HEK293 (cell line): ENCODE measurements at regions not wholly inside any gene's neighbourhood (a gene's known extent, or its start where the extent isn't known, plus 50 kb on each side); places are given as distances from the start of the nearest gene placed in this dataset.

ENCODE experiments used
- CTCF ChIA-PET: fragments of 350-600 bp; formaldehyde crosslinking; extraction: SDS; loops from one replicate; lab custom pipeline; 2021; ENCODE audit warnings: antibody characterized with exemption; lab: Yijun Ruan, JAX
- POLR2A ChIA-PET: fragments of 300-600 bp; formaldehyde crosslinking; extraction: SDS; loops from one replicate; lab custom pipeline; 2020; ENCODE audit warnings: antibody characterized with exemption, inconsistent platforms; lab: Yijun Ruan, JAX
- H3K27ac ChIP-seq: fragments of 200-500 bp; sonication (Bioruptor generic); 2 replicates; pipeline ENCODE4 v1.5.1; 2014; ENCODE audit warnings: low read depth, low read length, control low read depth, inconsistent platforms; ENCODE audit errors: extremely low read depth
- H3K36me3 ChIP-seq, 2 experiments: fragments of 200-500 bp in 1 of 2; sonication (Bioruptor generic) in 1 of 2; 1 replicate in 1 of 2; 2 replicates in 1 of 2; pipeline ENCODE4 v1.5.1; 2014 to 2017; ENCODE audit warnings: inconsistent platforms in 2 of 2, low read length in 2 of 2; ENCODE audit not compliant: control insufficient read depth in 2 of 2, insufficient read depth in 1 of 2
- H3K4me1 ChIP-seq: fragments of 200-500 bp; sonication (Bioruptor generic); 2 replicates; pipeline ENCODE4 v1.5.1; 2014; ENCODE audit warnings: mild to moderate bottlenecking, low read length, inconsistent platforms; ENCODE audit not compliant: control insufficient read depth, insufficient read depth
- H3K4me3 ChIP-seq: 2 replicates; pipeline ENCODE4 v1.5.1; 2011; ENCODE audit warnings: low read depth, mild to moderate bottlenecking, control low read depth, low read length, moderate library complexity
- H3K9me3 ChIP-seq: fragments of 200-500 bp; sonication (Bioruptor generic); 2 replicates; pipeline ENCODE4 v1.5.1; 2014; ENCODE audit warnings: low read depth, low read length, inconsistent platforms; ENCODE audit not compliant: control insufficient read depth, insufficient read depth
- EGR2 ChIP-seq: fragments of 450-650 bp; formaldehyde crosslinking; IDR thresholded peaks from 2 replicates; pipeline ENCODE4 v1.5.1; 2016; ENCODE audit warnings: low read depth, missing biosample characterization, missing genetic modification characterization
- GFI1B ChIP-seq: fragments of 450-650 bp; formaldehyde crosslinking; IDR thresholded peaks from 2 replicates; pipeline ENCODE4 v1.5.1; 2016; ENCODE audit warnings: missing biosample characterization, missing genetic modification characterization
- GLIS2 ChIP-seq: fragments of 450-650 bp; formaldehyde crosslinking; IDR thresholded peaks from 2 replicates; pipeline ENCODE4 v1.5.1; 2016; ENCODE audit warnings: missing biosample characterization, missing genetic modification characterization
- OSR2 ChIP-seq: fragments of 450-650 bp; formaldehyde crosslinking; IDR thresholded peaks from 2 replicates; pipeline ENCODE4 v1.5.1; 2016; ENCODE audit warnings: missing biosample characterization, missing genetic modification characterization
- SP3 ChIP-seq: fragments of 450-650 bp; formaldehyde crosslinking; IDR thresholded peaks from 2 replicates; pipeline ENCODE4 v1.5.1; 2016; ENCODE audit warnings: missing biosample characterization, missing genetic modification characterization
- ZNF112 ChIP-seq: fragments of 450-650 bp; formaldehyde crosslinking; IDR thresholded peaks from 2 replicates; pipeline ENCODE4 v1.5.0; 2017; ENCODE audit warnings: missing biosample characterization, missing genetic modification characterization
- ZNF184 ChIP-seq: fragments of 450-650 bp; IDR thresholded peaks from 2 replicates; pipeline ENCODE4 v1.5.1; 2018; ENCODE audit warnings: missing biosample characterization, mild to moderate bottlenecking, missing genetic modification characterization
- ZNF24 ChIP-seq: fragments of 450-650 bp; formaldehyde crosslinking; IDR thresholded peaks from 2 replicates; pipeline ENCODE4 v1.5.1; 2016; ENCODE audit warnings: missing biosample characterization, missing genetic modification characterization
- ZNF335 ChIP-seq: fragments of 450-650 bp; formaldehyde crosslinking; conservative IDR thresholded peaks from 2 replicates; pipeline ENCODE4 v1.5.1; 2016; ENCODE audit warnings: missing biosample characterization, missing genetic modification characterization
- ZNF391 ChIP-seq: fragments of 450-650 bp; formaldehyde crosslinking; IDR thresholded peaks from 2 replicates; pipeline ENCODE4 v1.5.1; 2016; ENCODE audit warnings: low read depth, missing biosample characterization, missing genetic modification characterization, borderline replicate concordance
- ZNF394 ChIP-seq: fragments of 450-650 bp; formaldehyde crosslinking; IDR thresholded peaks from 2 replicates; pipeline ENCODE4 v1.5.1; 2016; ENCODE audit warnings: missing biosample characterization, missing genetic modification characterization, mild to moderate bottlenecking, moderate library complexity, borderline replicate concordance
- ZNF600 ChIP-seq: fragments of 450-650 bp; formaldehyde crosslinking; IDR thresholded peaks from 2 replicates; pipeline ENCODE4 v1.5.1; 2016; ENCODE audit warnings: missing biosample characterization, missing genetic modification characterization
- ZNF664 ChIP-seq: fragments of 450-650 bp; formaldehyde crosslinking; IDR thresholded peaks from 2 replicates; pipeline ENCODE4 v1.5.1; 2016; ENCODE audit warnings: missing biosample characterization, missing genetic modification characterization
- ZNF843 ChIP-seq: fragments of 450-650 bp; formaldehyde crosslinking; IDR thresholded peaks from 2 replicates; pipeline ENCODE4 v1.5.1; 2016; ENCODE audit warnings: missing biosample characterization, missing genetic modification characterization
- ZSCAN16 ChIP-seq: fragments of 450-650 bp; formaldehyde crosslinking; IDR thresholded peaks from 2 replicates; pipeline ENCODE4 v1.5.1; 2016; ENCODE audit warnings: missing biosample characterization, missing genetic modification characterization
- ZSCAN23 ChIP-seq: fragments of 450-650 bp; formaldehyde crosslinking; IDR thresholded peaks from 2 replicates; pipeline ENCODE4 v1.5.1; 2016; ENCODE audit warnings: missing biosample characterization, missing genetic modification characterization
- TF ChIP-seq, protein P1 (sequence below): fragments of 450-650 bp; formaldehyde crosslinking; IDR thresholded peaks from 2 replicates; pipeline ENCODE4 v1.5.1; 2017; ENCODE audit warnings: missing biosample characterization, missing genetic modification characterization
- TF ChIP-seq, protein P2 (sequence below): fragments of 450-650 bp; formaldehyde crosslinking; IDR thresholded peaks from 2 replicates; pipeline ENCODE4; 2016; ENCODE audit warnings: missing biosample characterization, missing genetic modification characterization
- TF ChIP-seq, protein P3 (sequence below): fragments of 450-650 bp; formaldehyde crosslinking; optimal IDR thresholded peaks from 2 replicates; pipeline ENCODE3; 2016; ENCODE audit warnings: missing biosample characterization, mild to moderate bottlenecking, missing genetic modification characterization
- TF ChIP-seq, protein P4 (sequence below): fragments of 450-650 bp; formaldehyde crosslinking; IDR thresholded peaks from 2 replicates; pipeline ENCODE4 v1.5.1; 2016; ENCODE audit warnings: missing biosample characterization, missing genetic modification characterization
- TF ChIP-seq, protein P5 (sequence below): fragments of 450-650 bp; formaldehyde crosslinking; IDR thresholded peaks from 2 replicates; pipeline ENCODE4 v1.5.1; 2016; ENCODE audit warnings: missing biosample characterization, missing genetic modification characterization, low read depth

DNA sequence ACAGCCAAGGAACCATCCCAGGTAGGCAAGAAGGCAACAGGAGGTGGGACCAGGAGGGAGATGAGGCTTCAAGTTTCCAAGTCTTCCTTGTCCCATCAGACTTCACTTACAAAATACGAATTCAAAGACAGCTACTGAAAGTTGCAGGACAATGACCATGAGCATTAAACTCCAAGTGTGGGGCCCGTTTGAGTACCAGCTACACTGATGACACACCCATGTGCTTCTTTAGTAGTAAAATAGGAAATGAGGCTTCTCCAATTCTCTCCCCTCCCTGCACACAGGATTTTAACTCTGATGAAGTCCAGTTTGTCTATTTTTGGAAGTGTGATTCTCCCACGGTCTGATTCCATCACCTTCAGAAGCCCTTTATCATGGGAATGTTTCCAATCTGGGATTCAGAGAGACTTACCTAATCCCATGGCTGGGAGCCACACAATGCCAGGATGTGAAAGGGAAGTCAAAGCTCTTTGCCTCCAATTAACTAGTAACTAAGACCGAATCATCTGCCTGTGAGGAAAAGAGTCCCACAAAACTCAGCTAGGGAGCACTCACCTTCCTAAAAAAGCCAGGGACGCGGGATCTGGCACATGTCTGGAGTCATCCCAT is 222.8 kb upstream of the MSX2 start (continued):
- TF ChIP-seq ZNF394 (tag by site-specific recombination) (0 out of 2 replicates have a peak, but pooled peaks have one; percentile 26), ZNF600 (peak; percentile 30; the same call in 1 of the 2 replicates), OSR2 (peak; percentile 88), ZNF24 (tag by site-specific recombination) (no peak), ZNF335 (tag by site-specific recombination) (peak; percentile 20; the same call in 1 of the 2 replicates)

DNA sequence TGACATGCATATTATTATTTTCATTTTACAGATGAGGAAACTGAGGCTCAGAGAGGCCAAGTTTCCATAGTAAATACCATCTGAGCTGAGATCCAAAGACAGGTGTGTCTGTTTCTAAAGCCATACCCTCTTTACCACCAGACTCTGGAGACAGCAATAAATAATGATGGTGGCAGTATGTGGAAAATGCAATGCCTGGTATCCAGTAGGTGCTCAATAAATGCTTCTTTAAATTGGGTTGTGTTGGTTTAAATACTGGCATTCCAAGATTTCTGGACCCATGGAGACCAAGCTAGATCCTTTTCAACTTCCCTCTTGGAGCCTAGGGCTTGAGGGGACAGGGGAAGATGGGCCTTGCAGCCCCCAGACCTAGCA is 221.3 kb upstream of the MSX2 start:
- POLR2A ChIA-PET, result interaction anchor here (0.8 to 1.5 kb wide), 6 partner anchors 19 to 221 kb away, joined by 3 to 6 read pairs (median 4); partner anchors contain the start of gene MSX2
- CTCF ChIA-PET, result interaction anchor here (0.5 to 2.0 kb wide), 4 partner anchors 21 to 291 kb away, joined by 3 to 7 read pairs (median 4); no protein-coding TSS in a partner anchor
- TF ChIP-seq, protein P1, sequence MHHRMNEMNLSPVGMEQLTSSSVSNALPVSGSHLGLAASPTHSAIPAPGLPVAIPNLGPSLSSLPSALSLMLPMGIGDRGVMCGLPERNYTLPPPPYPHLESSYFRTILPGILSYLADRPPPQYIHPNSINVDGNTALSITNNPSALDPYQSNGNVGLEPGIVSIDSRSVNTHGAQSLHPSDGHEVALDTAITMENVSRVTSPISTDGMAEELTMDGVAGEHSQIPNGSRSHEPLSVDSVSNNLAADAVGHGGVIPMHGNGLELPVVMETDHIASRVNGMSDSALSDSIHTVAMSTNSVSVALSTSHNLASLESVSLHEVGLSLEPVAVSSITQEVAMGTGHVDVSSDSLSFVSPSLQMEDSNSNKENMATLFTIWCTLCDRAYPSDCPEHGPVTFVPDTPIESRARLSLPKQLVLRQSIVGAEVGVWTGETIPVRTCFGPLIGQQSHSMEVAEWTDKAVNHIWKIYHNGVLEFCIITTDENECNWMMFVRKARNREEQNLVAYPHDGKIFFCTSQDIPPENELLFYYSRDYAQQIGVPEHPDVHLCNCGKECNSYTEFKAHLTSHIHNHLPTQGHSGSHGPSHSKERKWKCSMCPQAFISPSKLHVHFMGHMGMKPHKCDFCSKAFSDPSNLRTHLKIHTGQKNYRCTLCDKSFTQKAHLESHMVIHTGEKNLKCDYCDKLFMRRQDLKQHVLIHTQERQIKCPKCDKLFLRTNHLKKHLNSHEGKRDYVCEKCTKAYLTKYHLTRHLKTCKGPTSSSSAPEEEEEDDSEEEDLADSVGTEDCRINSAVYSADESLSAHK (tag by site-specific recombination), result no peak
- TF ChIP-seq ZNF391 (no peak), ZNF664 (tag by site-specific recombination) (peak; percentile 97), ZNF112 (tag by site-specific recombination) (no peak)
- TF ChIP-seq, protein P2, sequence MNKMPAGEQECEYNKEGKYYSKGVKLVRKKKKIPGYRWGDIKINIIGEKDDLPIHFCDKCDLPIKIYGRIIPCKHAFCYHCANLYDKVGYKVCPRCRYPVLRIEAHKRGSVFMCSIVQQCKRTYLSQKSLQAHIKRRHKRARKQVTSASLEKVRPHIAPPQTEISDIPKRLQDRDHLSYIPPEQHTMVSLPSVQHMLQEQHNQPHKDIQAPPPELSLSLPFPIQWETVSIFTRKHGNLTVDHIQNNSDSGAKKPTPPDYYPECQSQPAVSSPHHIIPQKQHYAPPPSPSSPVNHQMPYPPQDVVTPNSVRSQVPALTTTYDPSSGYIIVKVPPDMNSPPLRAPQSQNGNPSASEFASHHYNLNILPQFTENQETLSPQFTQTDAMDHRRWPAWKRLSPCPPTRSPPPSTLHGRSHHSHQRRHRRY (tag by site-specific recombination), result no peak
- Histone ChIP-seq H3K36me3 (no peaks in the 10 kb centered on the region), H3K9me3 (no peaks in the 10 kb centered on the region), H3K4me1 (peaks cover 20% of the 10 kb centered on the region), H3K4me3 (no peak overlapping the region), H3K27ac (peak overlapping the region; percentile 98)

DNA sequence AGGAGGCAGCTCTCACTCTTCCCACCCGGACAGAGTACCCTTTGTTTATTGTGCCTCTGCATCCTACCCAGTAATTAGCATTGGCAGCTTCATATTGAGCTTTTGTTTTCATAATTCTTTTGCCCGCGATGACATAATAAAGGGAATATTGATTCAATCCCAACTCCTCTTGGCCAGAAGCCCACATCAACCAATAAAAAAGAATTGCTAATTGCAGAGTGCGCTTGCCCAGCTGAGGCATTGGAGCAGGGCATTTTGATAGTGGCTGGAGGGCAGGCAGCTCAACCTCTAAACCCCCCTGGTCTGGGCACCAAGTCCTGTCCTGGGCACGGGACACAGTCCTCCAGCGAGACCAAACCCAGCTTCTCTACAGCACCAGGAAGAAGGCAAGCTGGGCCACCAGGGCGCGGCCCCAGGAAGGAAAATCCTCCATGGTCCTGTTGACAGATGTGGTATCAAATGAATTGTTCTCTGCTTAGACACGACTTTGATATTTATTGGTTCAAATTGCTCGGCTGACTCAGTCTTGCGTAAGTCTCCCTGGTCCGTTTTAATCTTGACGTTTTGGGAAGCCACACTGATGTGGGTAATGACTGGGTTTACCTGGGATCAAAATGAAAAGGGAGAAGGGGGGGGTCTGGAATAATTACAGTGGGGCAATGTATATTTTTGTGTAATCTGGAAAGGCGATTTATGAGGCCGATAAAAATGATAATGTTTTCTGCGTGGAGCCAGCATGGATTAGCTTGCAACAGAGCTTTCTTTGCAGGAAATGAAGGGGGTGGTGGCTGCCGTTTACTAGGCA is 220.7 kb upstream of the MSX2 start:
- Histone ChIP-seq H3K4me3 (no peak overlapping the region), H3K9me3 (no peaks in the 10 kb centered on the region), H3K36me3 (no peaks in the 10 kb centered on the region), H3K27ac (peak overlapping the region; percentile 98), H3K4me1 (peaks cover 20% of the 10 kb centered on the region)
- ChIA-PET POLR2A (interaction anchor here (0.8 to 1.5 kb wide), 6 partner anchors 19 to 221 kb away, joined by 3 to 6 read pairs (median 4); partner anchors contain the start of gene MSX2), CTCF (interaction anchor here (0.5 to 2.0 kb wide), 5 partner anchors 20 to 290 kb away, joined by 3 to 7 read pairs (median 4); no protein-coding TSS in a partner anchor)
- TF ChIP-seq ZSCAN23 (tag by site-specific recombination) (peak; percentile 62), EGR2 (tag by site-specific recombination) (no peak), ZSCAN16 (tag by site-specific recombination) (no peak; the same call in 1 of the 2 replicates), GFI1B (tag by site-specific recombination) (peak; percentile 93; the same call in 1 of the 2 replicates), SP3 (tag by site-specific recombination) (peak; percentile 27; the same call in 1 of the 2 replicates), GLIS2 (peak; percentile 82), ZNF335 (tag by site-specific recombination) (peak; percentile 35; the same call in 1 of the 2 replicates), ZNF184 (tag by site-specific recombination) (0 out of 2 replicates have a peak, but pooled peaks have one; percentile 23), ZNF843 (tag by site-specific recombination) (peak; percentile 97)
- TF ChIP-seq, protein P3, sequence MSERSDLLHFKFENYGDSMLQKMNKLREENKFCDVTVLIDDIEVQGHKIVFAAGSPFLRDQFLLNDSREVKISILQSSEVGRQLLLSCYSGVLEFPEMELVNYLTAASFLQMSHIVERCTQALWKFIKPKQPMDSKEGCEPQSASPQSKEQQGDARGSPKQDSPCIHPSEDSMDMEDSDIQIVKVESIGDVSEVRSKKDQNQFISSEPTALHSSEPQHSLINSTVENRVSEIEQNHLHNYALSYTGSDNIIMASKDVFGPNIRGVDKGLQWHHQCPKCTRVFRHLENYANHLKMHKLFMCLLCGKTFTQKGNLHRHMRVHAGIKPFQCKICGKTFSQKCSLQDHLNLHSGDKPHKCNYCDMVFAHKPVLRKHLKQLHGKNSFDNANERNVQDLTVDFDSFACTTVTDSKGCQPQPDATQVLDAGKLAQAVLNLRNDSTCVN (tag by site-specific recombination), result peak; percentile 35
- TF ChIP-seq, protein P4, sequence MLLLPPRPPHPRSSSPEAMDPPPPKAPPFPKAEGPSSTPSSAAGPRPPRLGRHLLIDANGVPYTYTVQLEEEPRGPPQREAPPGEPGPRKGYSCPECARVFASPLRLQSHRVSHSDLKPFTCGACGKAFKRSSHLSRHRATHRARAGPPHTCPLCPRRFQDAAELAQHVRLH (tag by site-specific recombination), result peak; percentile 90
- TF ChIP-seq, protein P5, sequence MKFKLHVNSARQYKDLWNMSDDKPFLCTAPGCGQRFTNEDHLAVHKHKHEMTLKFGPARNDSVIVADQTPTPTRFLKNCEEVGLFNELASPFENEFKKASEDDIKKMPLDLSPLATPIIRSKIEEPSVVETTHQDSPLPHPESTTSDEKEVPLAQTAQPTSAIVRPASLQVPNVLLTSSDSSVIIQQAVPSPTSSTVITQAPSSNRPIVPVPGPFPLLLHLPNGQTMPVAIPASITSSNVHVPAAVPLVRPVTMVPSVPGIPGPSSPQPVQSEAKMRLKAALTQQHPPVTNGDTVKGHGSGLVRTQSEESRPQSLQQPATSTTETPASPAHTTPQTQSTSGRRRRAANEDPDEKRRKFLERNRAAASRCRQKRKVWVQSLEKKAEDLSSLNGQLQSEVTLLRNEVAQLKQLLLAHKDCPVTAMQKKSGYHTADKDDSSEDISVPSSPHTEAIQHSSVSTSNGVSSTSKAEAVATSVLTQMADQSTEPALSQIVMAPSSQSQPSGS (tag by site-specific recombination), result peak; percentile 60
